HG03439 (cell line): ENCODE measurements at regions not wholly inside any gene's neighbourhood (a gene's known extent, or its start where the extent isn't known, plus 50 kb on each side); places are given as distances from the start of the nearest gene placed in this dataset.
"Not testable (repeated sequence)": the region's sequence is repeated elsewhere in the genome, so short reads cannot be mapped to it uniquely, and the experiment has no call there.

Experiments
- ATAC-seq: cut with Tn5 transposase; IDR thresholded peaks from one replicate; pipeline ENCODE4 v1.9.1; 2021; ENCODE audit warnings: mild to moderate bottlenecking, moderate library complexity; ENCODE audit not compliant: unreplicated experiment

DNA sequence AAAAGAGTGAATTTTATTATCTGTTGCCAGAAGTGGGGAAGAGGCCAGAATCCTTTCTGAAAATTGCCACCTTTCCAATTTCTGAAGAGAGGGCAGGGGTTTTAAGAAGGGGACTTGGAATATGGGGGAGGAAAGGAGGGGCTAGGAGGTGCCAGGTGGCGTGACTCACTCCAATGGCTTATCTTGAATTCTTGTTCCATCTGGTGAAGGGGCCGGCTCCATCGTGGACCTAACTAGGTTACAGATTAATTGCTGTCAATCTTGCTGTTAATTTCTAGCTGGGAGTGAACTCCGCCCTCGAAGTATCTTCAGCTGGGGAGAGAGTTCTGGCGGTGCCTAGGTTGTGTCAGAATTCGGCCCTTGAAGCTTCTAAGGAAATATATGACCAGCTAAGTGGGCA, 138.7 kb downstream of the YTHDC2 start:
- no peak for ATAC-seq

DNA sequence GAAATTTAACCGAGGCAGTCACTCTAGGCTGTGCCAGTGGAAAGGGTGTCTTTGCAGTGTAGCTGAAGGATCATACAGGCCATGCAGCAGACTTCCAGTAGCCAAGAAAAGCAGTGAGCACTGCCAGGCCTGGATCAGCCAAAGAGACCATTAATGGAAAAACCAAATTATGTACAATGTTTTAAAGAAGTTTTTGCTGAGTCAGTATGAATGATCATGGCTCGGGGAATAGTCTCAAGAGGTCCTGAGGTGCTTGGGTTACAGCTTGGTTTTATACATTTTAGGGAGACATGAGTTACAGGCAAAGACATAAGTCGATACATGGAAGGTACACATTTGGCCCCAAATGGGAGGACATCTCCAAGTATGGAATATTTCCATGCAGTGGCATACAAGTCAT, 141.3 kb downstream of the YTHDC2 start:
- ATAC-seq = no peak

DNA sequence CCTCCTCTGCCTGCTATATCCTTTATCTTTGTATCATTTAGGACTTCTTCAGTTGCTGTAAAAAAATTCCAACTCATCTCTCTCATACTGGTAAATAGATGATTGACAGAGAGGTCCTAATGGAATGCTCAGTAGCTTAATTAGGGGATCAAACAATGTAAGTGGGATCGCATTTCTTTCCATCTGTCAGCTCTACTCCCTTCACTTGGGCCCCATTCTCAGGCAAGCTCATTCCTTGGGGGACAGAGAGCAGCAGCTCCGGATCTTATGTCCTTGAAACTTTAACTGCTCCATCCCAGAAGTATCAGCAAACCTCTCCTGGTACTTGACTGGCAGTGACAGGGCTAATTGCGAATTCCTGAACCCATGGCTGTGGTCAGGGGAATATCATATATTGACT, 146.7 kb downstream of the YTHDC2 start:
- ATAC-seq = no peak

DNA sequence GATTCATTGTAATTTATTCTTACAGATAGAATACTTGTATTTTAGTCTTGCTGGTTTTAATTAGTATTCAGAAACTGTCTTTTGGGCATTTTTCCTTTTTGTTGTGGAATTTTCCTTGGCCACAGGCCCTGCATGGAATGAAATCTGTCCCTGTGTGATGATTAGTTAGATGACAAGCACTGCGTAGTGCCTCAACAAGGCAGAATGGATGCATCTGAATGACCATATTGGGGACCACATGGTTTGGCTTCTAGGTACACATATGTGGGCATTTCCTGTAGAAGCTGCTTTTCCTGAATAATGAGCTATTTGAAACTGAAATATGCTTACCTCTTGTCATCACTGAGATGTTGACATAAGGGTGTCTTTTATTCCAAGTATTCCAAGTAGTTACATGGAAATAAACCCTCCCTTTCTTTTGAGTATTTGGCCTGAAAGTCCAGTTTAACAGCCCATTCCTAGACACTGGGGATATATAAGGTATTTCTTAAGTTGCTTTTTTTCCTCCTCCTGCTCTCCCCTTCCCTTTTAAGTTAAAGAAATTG, 147.3 kb downstream of the YTHDC2 start:
- ATAC-seq = no peak

DNA sequence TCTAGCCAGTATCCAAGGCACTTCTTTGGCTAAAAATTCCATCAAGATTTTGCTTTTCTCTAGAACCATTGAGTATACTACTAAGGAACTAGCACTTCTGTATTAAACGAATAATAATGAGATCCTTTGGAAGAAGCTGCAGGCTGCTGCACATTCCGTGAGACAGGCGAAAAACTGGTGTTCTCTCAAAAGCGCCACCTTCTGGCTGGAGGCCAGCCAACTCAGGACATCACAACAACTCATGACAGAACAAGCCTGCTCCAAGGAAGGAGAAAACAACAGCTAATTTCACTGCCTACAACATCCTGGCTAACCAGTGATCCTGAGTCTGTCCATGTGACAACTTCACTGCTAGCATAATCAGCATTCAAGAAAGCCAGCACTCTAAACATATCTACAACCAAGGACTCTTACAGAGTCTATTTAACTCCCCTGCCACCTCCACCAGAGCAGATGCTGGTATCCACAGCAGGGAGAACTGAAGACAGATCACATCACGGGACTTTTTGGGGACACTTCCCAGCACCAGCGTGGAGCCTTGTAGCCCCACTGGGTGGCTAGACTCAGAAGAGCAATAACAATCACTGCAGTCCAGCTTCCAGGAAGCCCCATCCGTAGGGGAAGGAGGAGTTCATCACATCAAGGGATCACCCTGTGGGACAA, 150.5 kb downstream of the YTHDC2 start:
- ATAC-seq = no peak

DNA sequence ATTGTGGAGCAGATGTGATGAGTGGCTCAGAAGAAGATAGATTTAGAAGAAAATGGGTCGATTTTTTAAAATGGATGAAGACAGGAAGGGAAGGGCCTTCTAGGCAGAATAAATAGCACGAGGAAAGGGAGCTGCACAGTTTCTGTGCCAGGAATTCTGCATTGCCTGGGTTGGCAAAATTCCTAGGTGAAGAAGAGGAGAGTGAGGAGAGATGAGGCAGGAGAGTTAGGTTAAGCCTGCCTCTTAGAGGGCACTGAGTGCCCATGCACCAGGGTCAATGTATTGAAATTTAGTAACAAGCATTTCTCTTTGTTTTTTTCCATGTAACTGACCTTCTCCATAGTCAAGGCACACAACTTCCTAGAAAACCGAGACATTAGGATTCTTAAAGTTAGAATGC, 159.5 kb downstream of the YTHDC2 start:
- no peak for ATAC-seq

DNA sequence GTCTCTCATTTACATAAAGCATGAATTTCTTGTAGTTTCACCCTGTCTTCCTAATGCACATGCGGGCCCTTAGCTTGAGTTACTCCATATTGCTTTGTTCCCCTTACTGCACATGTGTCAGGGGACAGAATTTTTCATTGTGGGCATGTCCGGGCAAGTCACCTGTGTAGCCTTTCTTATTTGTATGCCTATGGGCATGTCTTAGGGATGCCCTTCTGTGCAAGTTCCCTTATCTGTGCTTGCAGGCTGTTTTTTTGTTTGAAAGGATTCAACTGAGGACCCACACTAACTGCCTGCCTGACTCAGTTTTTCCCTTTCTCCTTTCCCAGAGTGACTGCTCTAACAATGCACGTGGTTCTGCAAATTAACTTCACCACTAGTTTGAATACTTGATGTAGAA, 161.7 kb downstream of the YTHDC2 start:
- no peak for ATAC-seq

DNA sequence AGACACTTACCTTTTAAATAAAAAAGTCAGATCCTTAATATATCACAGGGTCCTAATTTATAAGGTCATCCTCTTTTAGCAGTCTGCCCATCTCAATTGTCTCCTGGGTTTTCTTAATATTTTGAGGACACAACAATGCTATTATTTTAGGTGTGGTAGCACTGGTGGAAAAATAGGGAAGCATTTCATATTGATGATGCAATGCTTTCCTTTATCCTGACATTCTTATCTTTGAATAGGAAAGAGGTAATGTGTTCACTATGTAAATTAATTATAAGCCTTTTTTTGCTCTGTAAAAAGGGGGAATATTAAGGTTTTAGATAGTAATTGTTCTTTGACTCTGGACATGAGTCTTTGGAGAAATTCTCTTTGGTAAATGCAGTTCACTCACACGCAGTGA, 164.7 kb downstream of the YTHDC2 start:
- ATAC-seq = no peak

DNA sequence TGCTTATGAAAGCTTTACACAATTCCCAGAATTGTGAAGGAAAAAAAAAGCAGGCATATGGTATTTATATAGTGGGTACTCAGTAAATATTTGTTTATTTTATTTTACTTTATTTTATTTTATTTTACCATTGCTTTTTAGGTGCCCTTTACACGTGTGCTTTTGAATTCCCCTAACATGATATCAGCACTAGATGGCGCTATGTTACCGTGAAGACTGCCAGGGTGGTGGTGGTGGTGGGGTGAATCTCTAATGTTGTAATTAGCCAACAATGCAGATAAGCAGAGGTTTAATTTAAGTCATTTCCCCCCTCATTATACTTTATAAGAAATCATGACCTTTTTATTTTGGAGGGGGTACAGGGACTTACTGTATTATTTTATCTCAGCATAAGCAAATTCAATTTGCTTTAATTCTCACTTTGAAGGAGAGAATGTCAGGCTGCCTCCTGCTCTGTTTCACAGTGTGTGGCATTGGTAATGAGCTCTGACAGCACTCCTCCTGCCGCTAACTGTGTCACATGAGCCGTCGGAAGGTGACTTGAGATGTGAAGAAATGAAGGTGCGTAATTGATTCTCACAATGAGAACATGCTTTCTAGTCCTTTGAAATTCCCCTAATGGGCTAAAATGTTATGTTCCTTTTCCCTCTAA, 165.6 kb downstream of the YTHDC2 start:
- peak; percentile 68 for ATAC-seq

DNA sequence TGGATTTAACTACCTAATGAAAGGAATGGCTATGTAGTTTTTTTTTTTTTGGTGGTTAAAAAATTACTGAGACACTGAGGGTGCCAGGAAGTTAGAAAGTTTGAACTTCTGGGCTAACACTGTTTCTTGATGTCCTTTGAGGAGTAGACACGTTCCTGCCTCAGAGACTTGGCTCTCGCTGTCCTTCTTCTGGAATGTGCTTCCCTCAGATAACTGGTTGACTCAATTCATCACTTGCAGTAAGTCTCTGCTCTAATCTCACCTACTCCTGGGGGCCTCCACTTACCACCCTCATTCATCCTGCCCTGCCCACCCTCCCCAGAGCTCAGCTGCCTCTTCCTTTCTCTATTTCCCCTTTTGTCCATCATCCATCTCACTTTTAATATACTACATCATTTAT, 167.0 kb downstream of the YTHDC2 start:
- ATAC-seq = no peak

DNA sequence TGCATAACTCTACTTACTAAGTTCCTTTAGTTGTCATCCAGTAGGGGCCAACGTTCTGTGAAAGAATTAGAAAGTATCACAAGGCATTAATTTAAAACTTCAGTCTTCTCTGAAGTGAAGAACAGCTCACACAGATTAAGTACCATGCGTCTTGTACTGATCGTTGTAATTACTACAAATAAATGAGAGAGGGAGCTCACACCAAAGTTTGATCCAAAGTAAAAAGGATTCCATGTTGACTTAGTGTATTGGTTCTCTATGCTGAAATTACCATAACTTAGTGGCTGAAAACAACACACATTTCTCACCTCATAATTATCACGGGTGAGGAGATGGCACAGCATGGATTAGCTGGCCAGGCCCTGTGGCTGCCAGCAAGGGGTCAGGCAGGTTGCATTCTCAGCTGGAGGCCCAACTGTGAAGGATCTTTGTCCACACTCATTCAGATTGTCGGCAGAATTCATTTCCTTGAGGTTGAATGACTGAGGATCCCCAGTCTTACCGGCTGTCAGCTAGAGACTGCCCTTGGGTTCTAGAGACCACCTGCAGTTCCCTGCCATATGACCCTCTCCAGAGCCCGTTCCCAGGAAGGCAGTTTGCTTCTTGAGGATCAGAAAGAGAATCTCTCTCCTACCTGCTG, 169.1 kb downstream of the YTHDC2 start:
- ATAC-seq = no peak

DNA sequence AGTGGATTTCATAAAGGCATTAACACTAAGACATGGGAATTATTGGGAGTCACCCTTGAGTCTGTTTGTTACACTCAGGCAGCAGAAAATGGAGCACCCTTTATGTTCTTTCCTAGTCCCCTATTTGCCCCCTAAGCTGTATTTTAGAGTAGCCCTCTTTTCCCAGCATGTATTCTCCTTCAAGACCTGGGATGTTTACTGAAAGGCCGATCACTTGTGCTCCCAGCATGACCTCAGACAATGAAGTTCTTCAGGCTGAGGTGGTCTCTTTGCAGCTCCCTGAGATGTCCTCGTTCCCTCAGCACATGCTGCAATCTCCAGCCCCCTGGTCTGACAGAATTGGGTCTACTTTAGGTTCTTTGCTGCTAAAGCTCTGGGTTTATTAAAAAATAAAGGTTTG, 169.7 kb downstream of the YTHDC2 start:
- no peak for ATAC-seq

DNA sequence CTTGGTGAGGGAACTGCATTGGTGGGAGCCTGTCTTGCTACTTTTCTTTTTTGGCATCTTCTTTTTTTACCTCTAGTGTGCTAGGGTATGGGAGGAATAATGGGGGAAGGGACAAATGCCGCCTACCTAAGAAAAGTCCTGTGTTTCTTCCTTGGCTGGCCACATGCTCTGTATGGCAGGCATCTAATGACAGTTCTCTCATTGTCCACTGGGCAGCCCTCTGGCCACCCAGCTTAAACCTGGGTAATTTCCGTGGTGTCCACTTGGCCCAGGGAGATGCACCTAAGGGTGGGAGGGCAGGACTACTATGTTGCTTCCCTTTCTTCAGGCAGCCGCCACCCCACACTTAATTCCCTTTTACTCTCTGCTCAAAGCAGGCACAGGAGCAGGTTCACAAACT, 173.1 kb downstream of the YTHDC2 start:
- ATAC-seq = no peak

DNA sequence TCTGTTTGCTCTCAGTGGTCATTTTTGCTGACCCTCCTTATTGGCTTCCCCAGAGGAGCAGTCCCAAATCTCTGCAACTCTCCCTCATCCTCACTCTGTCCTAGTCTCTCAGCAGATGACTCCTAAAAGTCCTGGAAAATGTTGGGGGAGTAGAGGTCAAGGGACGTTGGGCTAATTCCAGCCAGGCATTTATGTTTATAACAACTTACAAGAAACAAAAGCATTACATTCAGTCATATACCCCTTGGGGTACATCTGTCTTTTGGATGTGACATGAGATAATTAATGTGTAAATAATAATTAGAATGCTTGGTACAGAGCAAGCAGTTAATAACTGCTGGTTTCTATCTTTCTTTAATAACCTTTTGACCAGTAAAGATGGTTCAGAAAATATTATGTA, 176.2 kb downstream of the YTHDC2 start:
- no peak for ATAC-seq

DNA sequence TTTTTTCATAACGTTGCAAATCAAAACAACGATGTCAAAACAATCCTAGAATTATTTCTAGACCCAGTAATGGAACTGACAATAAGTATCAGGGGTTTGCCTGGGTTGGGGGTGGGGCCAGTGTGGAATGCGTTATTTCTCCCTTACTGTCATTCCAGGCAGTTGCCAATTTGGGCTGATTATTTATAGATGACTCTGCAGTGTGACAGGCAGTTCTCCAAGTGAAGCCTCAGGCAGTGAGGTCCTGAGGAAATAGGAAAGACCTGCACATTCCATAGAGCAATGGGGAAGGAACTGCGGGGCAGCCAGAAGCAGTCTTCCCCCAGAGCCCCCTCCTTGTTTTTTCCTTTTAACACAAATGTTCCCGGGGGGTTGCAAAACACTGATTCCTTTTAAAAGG, 179.0 kb downstream of the YTHDC2 start:
- ATAC-seq = no peak

DNA sequence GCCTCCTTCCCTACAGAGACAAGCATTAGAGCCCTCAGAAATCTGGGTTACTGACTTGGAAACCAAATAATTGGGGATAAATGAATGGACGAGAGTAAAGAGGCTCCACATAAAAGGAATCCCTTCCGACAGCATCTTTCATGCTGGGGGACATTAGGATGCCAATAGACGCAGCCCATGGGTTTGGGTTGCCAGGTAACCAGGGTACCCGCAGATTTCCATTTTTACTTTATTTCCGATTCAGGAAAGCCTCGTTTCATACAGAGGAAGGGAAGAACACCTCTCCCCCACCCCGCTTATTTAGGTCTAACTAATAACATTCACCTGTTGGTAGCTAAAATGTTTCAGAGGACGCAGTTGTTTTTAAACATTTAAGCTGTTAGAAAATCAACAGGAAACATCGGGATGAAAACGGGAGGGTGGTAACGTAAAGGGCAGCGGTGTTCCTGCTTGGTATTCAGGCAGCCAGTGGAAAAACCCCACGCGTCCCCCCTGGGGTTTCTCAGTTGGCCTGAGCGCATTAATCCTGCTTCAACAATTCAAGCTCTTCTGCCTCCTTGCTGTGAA, 179.5 kb downstream of the YTHDC2 start:
- no peak for ATAC-seq

DNA sequence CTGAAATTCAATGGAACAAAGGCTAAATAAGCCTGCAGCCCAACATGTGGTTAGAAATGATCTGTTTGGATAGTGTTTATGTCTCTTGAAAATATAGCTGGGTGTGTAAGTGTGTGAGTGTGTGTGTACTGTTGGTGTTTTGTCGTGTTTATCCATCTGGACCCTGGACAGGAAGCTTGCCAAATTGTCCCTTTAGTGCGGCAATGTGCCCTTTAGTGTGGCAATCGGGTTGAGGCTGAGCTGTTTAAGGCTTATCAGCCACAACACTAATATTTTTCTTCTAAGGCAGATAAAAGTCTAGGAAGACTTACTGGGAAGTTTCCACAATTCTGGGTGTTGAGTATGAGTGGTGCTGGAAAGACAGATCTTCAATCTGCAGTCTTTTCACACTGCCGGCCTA, 180.2 kb downstream of the YTHDC2 start:
- no peak for ATAC-seq

DNA sequence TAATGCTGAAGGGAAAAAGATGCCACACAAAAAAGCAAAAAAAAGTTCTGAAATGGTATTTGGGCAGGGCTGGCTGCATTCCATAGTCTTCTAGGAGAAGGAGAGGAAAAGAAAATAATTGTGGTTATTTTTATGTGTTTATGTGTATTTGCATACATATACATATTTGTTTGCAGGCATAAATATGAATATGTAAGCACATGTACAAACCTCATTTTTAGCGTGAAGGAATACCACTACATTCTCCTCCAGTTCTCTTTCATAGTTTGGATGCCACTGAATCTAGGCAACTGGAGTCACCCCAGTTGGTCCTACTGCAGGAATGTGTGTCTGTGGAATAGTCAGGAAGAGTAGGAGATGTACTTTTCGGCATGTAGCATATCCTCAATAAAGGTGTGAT, 181.1 kb downstream of the YTHDC2 start:
- ATAC-seq = no peak

DNA sequence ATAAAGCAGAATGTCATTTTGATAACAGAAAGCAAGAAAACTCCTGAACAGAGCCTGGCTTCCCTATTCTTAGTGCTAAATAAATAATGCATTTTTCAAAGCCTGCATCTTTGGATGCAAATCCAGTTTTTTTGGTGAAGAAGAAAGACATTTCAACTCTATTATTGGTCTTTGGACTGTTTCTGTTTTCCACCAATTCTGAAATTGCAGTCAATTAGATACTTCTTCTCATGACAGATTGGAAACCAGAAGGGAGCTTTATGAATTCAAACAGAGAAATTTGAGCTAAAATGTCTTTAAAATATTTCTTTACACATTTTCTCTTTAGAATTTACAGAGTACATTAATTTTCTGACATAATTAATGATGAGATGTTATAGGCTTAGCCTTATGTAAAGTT, 189.8 kb downstream of the YTHDC2 start:
- ATAC-seq = no peak

DNA sequence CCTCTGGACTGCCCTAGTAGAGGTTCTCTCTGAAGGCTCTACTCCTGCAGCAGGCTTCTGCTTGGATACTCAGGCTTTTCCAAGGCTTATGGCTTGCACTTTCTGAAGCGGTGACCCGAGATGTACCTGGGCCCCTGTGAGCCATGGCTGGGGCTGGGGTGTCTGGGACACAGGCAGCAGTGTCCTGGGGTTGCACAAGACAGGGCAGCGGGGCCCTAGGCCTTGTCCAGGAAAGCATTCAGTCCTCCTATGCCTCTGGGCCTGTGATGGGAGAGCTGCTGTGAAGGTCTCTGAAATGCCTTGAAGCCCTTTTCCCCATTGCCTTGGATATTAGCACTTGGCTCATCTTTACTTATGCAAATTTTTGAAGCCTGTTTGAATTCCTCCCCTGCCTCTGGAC, 192.2 kb downstream of the YTHDC2 start:
- no peak for ATAC-seq

DNA sequence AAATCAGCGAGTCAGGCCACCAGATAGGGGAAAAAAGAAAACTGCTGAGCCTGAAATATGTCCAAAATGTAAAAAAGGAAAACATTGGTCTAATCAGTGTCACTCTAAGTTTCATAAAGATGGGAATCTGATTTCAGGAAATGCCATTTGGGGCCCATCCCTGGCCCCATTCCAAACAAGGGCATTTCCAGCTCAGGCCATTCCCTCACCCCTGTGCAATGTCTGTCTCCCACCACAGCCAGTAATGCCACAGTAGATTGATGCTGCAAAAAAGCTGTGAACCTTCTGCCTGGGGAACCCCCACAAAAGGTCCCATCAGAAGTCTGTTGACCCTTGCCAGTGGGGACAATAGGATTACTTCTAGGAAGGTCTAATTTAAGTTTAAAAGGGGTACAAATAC, 199.6 kb downstream of the YTHDC2 start:
- ATAC-seq = no peak

DNA sequence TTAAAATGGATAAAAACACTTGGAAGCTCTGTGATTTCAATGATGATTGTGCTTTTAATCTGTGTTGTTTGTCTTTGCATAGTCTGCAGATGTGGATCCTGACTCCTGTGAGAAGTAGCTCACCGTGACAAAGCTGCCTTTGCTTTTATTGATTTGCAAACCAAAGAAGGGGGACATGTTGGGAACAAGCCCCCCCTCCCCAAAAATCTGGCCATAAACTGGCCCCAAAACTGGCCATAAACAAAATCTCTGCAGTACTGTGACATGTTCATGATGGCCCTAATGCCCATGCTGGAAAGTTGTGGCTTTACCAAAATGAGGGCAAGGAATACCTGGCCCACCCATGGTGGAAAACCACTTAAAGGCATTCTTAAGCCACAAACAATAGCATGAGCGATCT, 202.4 kb downstream of the YTHDC2 start:
- ATAC-seq = not testable (repeated sequence)
